ENCODE measurements at regions not wholly inside any gene's neighbourhood (a gene's known extent, or its start where the extent isn't known, plus 50 kb on each side); places are given as distances from the start of the nearest gene placed in this dataset.

DNA sequence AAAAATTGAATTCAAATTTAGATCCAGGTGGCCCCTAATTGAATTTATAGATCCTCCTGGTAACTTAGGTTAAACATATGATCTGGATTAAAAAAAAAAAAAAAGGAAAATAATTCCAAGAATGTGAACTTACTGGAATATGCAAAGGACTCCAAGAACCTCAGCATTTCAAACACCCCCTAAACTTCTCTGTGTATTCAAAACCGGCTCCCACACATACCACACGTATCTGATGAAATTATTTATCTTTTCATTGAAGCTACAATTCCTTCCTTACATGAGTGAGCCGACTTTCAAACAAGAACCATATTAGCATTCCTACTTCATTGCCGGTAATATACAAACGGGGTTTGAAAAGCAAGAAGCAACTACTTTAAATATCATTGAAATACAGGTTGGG is 61.4 kb upstream of the FMN2 start:
- no peak overlapping the region for H3K4me3 Mint-ChIP-seq
- Histone ChIP-seq H3K4me3 (ENCODE audit: low read length in 2 of 2) (no peak overlapping the region), H3K36me3 (ENCODE audit: insufficient read depth, low read length) (no peaks in the 10 kb centered on the region), H3K9me3 (ENCODE audit: control insufficient read depth in 1 of 2, low read length in 2 of 2) (no peaks in the 10 kb centered on the region), H3K27me3 (ENCODE audit: insufficient read depth, low read length) (no peaks in the 10 kb centered on the region), H3K4me1 (ENCODE audit: insufficient read depth, low read length) (no peaks in the 10 kb centered on the region), H3K27ac (ENCODE audit: low read depth, low read length) (no peak overlapping the region)
- intact Hi-C loops (cut with micrococcal nuclease) = no loop called here
- peaks cover 0 to 4% (median 0%) of the 10 kb centered on the region in 8 donors for H3K9me3 Mint-ChIP-seq
- H3K4me1 Mint-ChIP-seq = no peaks in the 10 kb centered on the region
- peaks cover 2 to 8% of the 10 kb centered on the region in 2 donors for H3K27me3 Mint-ChIP-seq
- no peak for DNase-seq
- ChIA-PET POLR2A (ENCODE audit: partially characterized antibody) (no interaction called here), CTCF (ENCODE audit: partially characterized antibody) (no interaction called here)
- no peak overlapping the region for H3K27ac Mint-ChIP-seq
- H3K36me3 Mint-ChIP-seq = no peaks in the 10 kb centered on the region

GRCh38 chr1:240031009-240031408 is 60.7 kb upstream of the FMN2 start:
- CTCF ChIA-PET (ENCODE audit: partially characterized antibody) = no interaction called here
- intact Hi-C loops (cut with micrococcal nuclease) = no loop called here
- no peaks in the 10 kb centered on the region for H3K4me1 Mint-ChIP-seq

DNA sequence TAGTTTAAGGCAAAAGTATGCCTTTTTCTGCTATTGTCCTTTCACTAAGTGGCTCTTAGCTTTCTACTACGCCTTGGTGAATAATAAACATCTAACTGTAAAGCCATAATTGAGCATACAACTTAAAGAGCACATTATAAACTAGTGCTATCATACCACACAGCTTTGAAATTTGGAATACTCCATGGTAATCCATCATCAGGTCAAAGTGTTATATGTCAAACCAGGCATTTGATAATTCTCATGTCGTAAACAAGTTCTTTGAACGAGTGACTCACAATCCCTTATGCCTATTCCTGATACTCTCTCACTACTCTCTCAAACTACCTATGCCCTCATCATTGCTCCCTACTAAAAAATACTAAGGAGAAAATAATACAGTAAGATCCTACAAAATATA is 60.3 kb upstream of the FMN2 start:
- intact Hi-C loops (cut with micrococcal nuclease) = no loop called here
- Histone ChIP-seq H3K4me1 (ENCODE audit: insufficient read depth, low read length) (no peaks in the 10 kb centered on the region), H3K4me3 (ENCODE audit: low read length in 2 of 2) (no peak overlapping the region), H3K27ac (ENCODE audit: low read depth, low read length) (no peak overlapping the region), H3K27me3 (ENCODE audit: insufficient read depth, low read length) (no peaks in the 10 kb centered on the region), H3K36me3 (ENCODE audit: insufficient read depth, low read length) (no peaks in the 10 kb centered on the region), H3K9me3 (ENCODE audit: control insufficient read depth in 1 of 2, low read length in 2 of 2) (no peaks in the 10 kb centered on the region)
- ChIA-PET POLR2A (ENCODE audit: partially characterized antibody) (interaction anchor here (0.7 kb wide), 1 partner anchor 9 kb away, joined by 3 read pairs; no protein-coding TSS in a partner anchor), CTCF (ENCODE audit: partially characterized antibody) (no interaction called here)
- Mint-ChIP-seq H3K27me3 (peaks cover 2 to 5% of the 10 kb centered on the region in 2 donors), H3K4me3 (no peak overlapping the region), H3K27ac (no peak overlapping the region), H3K9me3 (peaks cover 0 to 12% (median 2%) of the 10 kb centered on the region in 8 donors), H3K36me3 (no peaks in the 10 kb centered on the region), H3K4me1 (no peaks in the 10 kb centered on the region)
- DNase-seq = no peak

More at GRCh38 chr1:240031009-240031408, 60.7 kb upstream of the FMN2 start:
- peaks cover 2 to 5% of the 10 kb centered on the region in 2 donors for H3K27me3 Mint-ChIP-seq
- H3K9me3 ChIP-seq (ENCODE audit: control insufficient read depth in 1 of 2, low read length in 2 of 2) = no peaks in the 10 kb centered on the region
- H3K27ac ChIP-seq (ENCODE audit: low read depth, low read length) = no peak overlapping the region
- DNase-seq = no peak
- no peaks in the 10 kb centered on the region for H3K4me1 ChIP-seq (ENCODE audit: insufficient read depth, low read length)
- POLR2A ChIA-PET (ENCODE audit: partially characterized antibody) = no interaction called here
- H3K36me3 ChIP-seq (ENCODE audit: insufficient read depth, low read length) = no peaks in the 10 kb centered on the region
- H3K4me3 ChIP-seq (ENCODE audit: low read length in 2 of 2) = no peak overlapping the region
- H3K27me3 ChIP-seq (ENCODE audit: insufficient read depth, low read length) = no peaks in the 10 kb centered on the region
- H3K9me3 Mint-ChIP-seq = peaks cover 0 to 7% (median 2%) of the 10 kb centered on the region in 8 donors
- H3K36me3 Mint-ChIP-seq = no peaks in the 10 kb centered on the region
- no peak overlapping the region for H3K27ac Mint-ChIP-seq
- no peak overlapping the region for H3K4me3 Mint-ChIP-seq

DNA sequence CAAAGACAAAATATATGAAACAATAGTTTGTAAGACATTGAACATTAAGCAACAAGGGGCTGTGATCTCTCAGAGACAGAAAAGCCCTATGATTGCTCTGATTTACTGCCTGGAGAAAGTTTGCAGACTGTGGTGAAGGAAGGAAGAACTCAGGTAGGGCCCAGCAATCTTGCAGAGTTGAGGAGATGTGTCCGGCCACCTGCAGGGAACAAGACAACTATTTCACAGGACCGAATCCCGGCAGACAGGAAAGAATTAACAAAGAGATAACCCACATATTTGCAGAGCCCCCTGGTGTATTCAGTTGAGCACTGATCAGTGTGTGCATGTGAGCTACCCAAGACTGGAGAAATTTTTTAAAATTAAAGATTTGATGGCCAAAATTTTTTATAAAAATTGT is 58.3 kb upstream of the FMN2 start:
- peaks cover 2 to 5% of the 10 kb centered on the region in 2 donors for H3K27me3 Mint-ChIP-seq
- H3K4me3 ChIP-seq (ENCODE audit: low read length in 2 of 2) = no peak overlapping the region
- H3K27ac Mint-ChIP-seq = no peak overlapping the region
- no peaks in the 10 kb centered on the region for H3K9me3 ChIP-seq (ENCODE audit: control insufficient read depth in 1 of 2, low read length in 2 of 2)
- intact Hi-C loops (cut with micrococcal nuclease) = no loop called here
- no peaks in the 10 kb centered on the region for H3K27me3 ChIP-seq (ENCODE audit: insufficient read depth, low read length)
- H3K4me3 Mint-ChIP-seq = no peak overlapping the region
- H3K4me1 ChIP-seq (ENCODE audit: insufficient read depth, low read length) = no peaks in the 10 kb centered on the region
- ChIA-PET POLR2A (ENCODE audit: partially characterized antibody) (no interaction called here), CTCF (ENCODE audit: partially characterized antibody) (no interaction called here)
- no peaks in the 10 kb centered on the region for H3K36me3 ChIP-seq (ENCODE audit: insufficient read depth, low read length)
- no peaks in the 10 kb centered on the region for H3K36me3 Mint-ChIP-seq
- H3K27ac ChIP-seq (ENCODE audit: low read depth, low read length) = no peak overlapping the region
- H3K9me3 Mint-ChIP-seq = peaks cover 0 to 17% (median 2%) of the 10 kb centered on the region in 8 donors
- no peak for DNase-seq
- H3K4me1 Mint-ChIP-seq = no peaks in the 10 kb centered on the region

DNA sequence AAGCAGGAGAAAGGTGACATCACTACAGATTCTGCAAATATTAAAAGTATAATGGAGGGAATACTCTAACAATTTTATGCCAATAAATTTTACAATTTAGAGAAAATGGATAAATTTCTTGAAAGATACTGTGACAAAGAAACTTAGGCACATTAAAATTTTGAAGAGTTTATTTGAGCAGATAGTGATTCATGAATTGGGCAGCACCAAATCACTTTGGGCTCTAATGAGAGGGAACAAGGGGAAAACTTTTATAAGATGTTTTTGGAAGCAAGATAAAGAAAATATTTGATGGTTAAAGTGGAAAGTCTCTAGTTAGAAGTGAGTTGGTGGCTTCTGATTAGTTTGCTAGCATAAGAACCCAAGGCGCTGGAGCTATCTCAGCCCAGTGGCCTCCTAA is 55.2 kb upstream of the FMN2 start:
- ChIA-PET POLR2A (ENCODE audit: partially characterized antibody) (no interaction called here), CTCF (ENCODE audit: partially characterized antibody) (no interaction called here)
- Mint-ChIP-seq H3K4me3 (no peak overlapping the region), H3K27me3 (peaks cover 0 to 5% of the 10 kb centered on the region in 2 donors), H3K9me3 (peaks cover 0 to 17% (median 2%) of the 10 kb centered on the region in 8 donors), H3K36me3 (no peaks in the 10 kb centered on the region), H3K4me1 (no peaks in the 10 kb centered on the region), H3K27ac (no peak overlapping the region)
- Histone ChIP-seq H3K9me3 (ENCODE audit: control insufficient read depth in 1 of 2, low read length in 2 of 2) (no peaks in the 10 kb centered on the region), H3K4me1 (ENCODE audit: insufficient read depth, low read length) (no peaks in the 10 kb centered on the region), H3K36me3 (ENCODE audit: insufficient read depth, low read length) (no peaks in the 10 kb centered on the region), H3K4me3 (ENCODE audit: low read length in 2 of 2) (no peak overlapping the region), H3K27me3 (ENCODE audit: insufficient read depth, low read length) (no peaks in the 10 kb centered on the region), H3K27ac (ENCODE audit: low read depth, low read length) (no peak overlapping the region)
- DNase-seq = no peak
- intact Hi-C loops (cut with micrococcal nuclease) = no loop called here

Measured in CD4-positive, alpha-beta memory T cell (primary cell).